ENCODE measurements at regions not wholly inside any gene's neighbourhood (a gene's known extent, or its start where the extent isn't known, plus 50 kb on each side); places are given as distances from the start of the nearest gene placed in this dataset.

DNA sequence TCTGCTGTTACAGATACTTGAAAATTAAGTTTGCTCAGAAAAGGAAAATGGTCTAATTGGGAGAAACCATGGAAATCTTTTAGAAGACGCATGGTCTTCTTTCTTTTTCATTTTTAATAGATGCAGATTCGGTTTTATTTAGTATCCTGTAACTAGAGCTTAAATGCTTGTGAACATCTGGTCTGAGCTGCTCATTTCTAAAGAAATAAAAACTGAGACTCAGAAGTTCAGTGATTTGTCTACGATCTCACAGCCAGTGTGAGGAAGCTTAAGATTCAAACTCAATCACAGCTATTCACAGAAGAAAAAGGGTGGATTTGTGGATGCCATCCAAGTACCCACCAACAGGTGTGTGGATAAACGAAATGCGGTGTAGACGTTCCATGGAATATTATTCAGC is 80.0 kb upstream of the TIAM1 start:
- no peak for DNase-seq (ENCODE audit: low spot score)
- no peak overlapping the region for H3K4me3 Mint-ChIP-seq
- peaks cover 23% of the 10 kb centered on the region for H3K4me1 Mint-ChIP-seq
- H3K27ac Mint-ChIP-seq = 0 out of 2 replicates have a peak overlapping the region, but pooled peaks have one; percentile 34
- ChIA-PET CTCF (no interaction called here), POLR2A (no interaction called here)
- H3K27me3 Mint-ChIP-seq (ENCODE audit: low read depth) = no peaks in the 10 kb centered on the region
- TF ChIP-seq CREB1 (CRISPR knock-in tag; IDR thresholded peaks at IDR 0.05) (no peak), IRF1 (CRISPR knock-in tag; IDR thresholded peaks at IDR 0.05) (no peak), ZSCAN18 (CRISPR knock-in tag; IDR thresholded peaks at IDR 0.05) (no peak)
- TF ChIP-seq, protein P1, sequence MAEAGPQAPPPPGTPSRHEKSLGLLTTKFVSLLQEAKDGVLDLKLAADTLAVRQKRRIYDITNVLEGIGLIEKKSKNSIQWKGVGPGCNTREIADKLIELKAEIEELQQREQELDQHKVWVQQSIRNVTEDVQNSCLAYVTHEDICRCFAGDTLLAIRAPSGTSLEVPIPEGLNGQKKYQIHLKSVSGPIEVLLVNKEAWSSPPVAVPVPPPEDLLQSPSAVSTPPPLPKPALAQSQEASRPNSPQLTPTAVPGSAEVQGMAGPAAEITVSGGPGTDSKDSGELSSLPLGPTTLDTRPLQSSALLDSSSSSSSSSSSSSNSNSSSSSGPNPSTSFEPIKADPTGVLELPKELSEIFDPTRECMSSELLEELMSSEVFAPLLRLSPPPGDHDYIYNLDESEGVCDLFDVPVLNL (CRISPR knock-in tag; IDR thresholded peaks at IDR 0.05; ENCODE audit: borderline replicate concordance, low read depth) = no peak
- H3K36me3 Mint-ChIP-seq = no peaks in the 10 kb centered on the region
- ATAC-seq = no peak
- no peaks in the 10 kb centered on the region for H3K9me3 Mint-ChIP-seq

DNA sequence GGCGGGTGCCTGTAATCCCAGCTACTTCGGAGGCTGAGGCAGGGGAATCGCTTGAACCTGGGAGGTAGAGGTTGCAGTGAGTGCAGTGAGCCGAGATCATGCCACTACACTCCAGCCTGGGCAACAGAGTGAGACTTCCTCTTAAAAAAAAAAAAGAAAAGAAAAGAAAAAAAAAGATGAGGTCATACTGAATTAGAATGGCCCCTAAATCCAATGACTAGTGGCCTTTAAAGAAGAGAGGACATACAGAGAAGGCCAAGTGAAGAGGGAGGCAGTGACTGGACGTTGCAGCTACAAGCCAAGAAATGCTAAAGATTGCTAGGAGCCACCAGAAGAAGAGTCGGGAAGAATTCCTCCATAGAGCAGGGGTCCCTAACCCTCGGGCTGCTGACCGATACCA is 76.9 kb upstream of the TIAM1 start:
- no peak for TF ChIP-seq IRF2 (CRISPR knock-in tag; IDR thresholded peaks at IDR 0.05; ENCODE audit: borderline replicate concordance, low read depth)
- no peak for TF ChIP-seq ZNF317 (CRISPR knock-in tag; IDR thresholded peaks at IDR 0.05; ENCODE audit: borderline replicate concordance, low read depth)
- TF ChIP-seq EMX1 (CRISPR knock-in tag; IDR thresholded peaks at IDR 0.05) = no peak
- TF ChIP-seq CREB1 (CRISPR knock-in tag; IDR thresholded peaks at IDR 0.05) = no peak
- no peak for TF ChIP-seq NR2C2 (CRISPR knock-in tag; IDR thresholded peaks at IDR 0.05)
- TF ChIP-seq FOXK1 (CRISPR knock-in tag; IDR thresholded peaks at IDR 0.05) = no peak
- TF ChIP-seq OVOL2 (CRISPR knock-in tag; IDR thresholded peaks at IDR 0.05; ENCODE audit: borderline replicate concordance) = no peak
- no peak for TF ChIP-seq PRDM15 (CRISPR knock-in tag; IDR thresholded peaks at IDR 0.05)
- TF ChIP-seq ATF1 (CRISPR knock-in tag; IDR thresholded peaks at IDR 0.05) = no peak
- ATAC-seq = no peak
- ChIA-PET POLR2A (no interaction called here), CTCF (no interaction called here)
- Mint-ChIP-seq H3K27me3 (ENCODE audit: low read depth) (no peaks in the 10 kb centered on the region), H3K36me3 (no peaks in the 10 kb centered on the region), H3K4me3 (no peak overlapping the region), H3K9me3 (no peaks in the 10 kb centered on the region), H3K4me1 (peaks cover 33% of the 10 kb centered on the region), H3K27ac (no peak overlapping the region)
- DNase-seq (ENCODE audit: low spot score) = no peak

DNA sequence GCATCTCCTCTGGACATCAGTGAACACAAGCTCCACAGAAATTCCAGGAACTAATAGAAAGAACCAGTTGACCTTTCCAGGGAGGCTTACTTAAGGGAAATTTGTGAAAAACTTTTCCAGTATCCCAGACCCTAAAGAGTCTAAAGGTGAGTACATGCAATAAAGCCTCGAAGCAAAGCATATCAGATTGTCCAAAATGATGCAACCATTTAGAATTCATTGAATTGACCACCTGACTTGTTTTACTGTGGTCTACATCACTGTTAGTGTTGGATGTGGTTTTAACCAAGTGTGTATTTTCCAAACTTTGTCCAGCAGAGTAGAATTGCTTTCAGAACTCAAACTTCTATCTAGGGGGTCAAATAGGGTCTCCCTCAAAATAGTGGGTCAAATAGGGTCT is 76.3 kb upstream of the TIAM1 start:
- no peak for ATAC-seq
- no peak for DNase-seq (ENCODE audit: low spot score)
- Mint-ChIP-seq H3K4me1 (peaks cover 29% of the 10 kb centered on the region), H3K27ac (no peak overlapping the region; the same call in 1 of the 2 replicates), H3K4me3 (no peak overlapping the region), H3K36me3 (no peaks in the 10 kb centered on the region), H3K27me3 (ENCODE audit: low read depth) (no peaks in the 10 kb centered on the region), H3K9me3 (no peaks in the 10 kb centered on the region)
- ChIA-PET POLR2A (no interaction called here), CTCF (no interaction called here)
- no peak for TF ChIP-seq ZSCAN18 (CRISPR knock-in tag; IDR thresholded peaks at IDR 0.05)
- no peak for TF ChIP-seq ZNF532 (CRISPR knock-in tag; IDR thresholded peaks at IDR 0.05; ENCODE audit: borderline replicate concordance)
- no peak for TF ChIP-seq MYBL2 (CRISPR knock-in tag; IDR thresholded peaks at IDR 0.05)
- no peak for TF ChIP-seq FOXJ3 (CRISPR knock-in tag; IDR thresholded peaks at IDR 0.05; ENCODE audit: borderline replicate concordance)
- TF ChIP-seq ZNF671 (CRISPR knock-in tag; IDR thresholded peaks at IDR 0.05) = no peak
- no peak for TF ChIP-seq ZNF396 (CRISPR knock-in tag; IDR thresholded peaks at IDR 0.05; ENCODE audit: borderline replicate concordance)
- no peak for TF ChIP-seq ZBTB21 (CRISPR knock-in tag; IDR thresholded peaks at IDR 0.05; ENCODE audit: borderline replicate concordance)
- no peak for TF ChIP-seq NR2C2 (CRISPR knock-in tag; IDR thresholded peaks at IDR 0.05)

All from WTC11 (cell line).